ENCODE measurements at regions not wholly inside any gene's neighbourhood (a gene's known extent, or its start where the extent isn't known, plus 50 kb on each side); places are given as distances from the start of the nearest gene placed in this dataset.
"Not testable (repeated sequence)": the region's sequence is repeated elsewhere in the genome, so short reads cannot be mapped to it uniquely, and the experiment has no call there.

GRCh38 chr7:119711104-119711503, 561.9 kb upstream of the KCND2 start:
- DNase-seq (ENCODE audit: low spot score), result no peak

- no peak for DNase-seq (ENCODE audit: low spot score)
Observed at GRCh38 chr7:119712886-119713462, 560.0 kb upstream of the KCND2 start.

- DNase-seq (ENCODE audit: low spot score), result no peak
Observed at GRCh38 chr7:119713606-119714005, 559.4 kb upstream of the KCND2 start.

- peak; percentile 88 for DNase-seq (ENCODE audit: low spot score)
Observed at GRCh38 chr7:119720541-119720940, 552.4 kb upstream of the KCND2 start.

- DNase-seq (ENCODE audit: low spot score), result no peak
Observed at GRCh38 chr7:119724041-119724792, 548.8 kb upstream of the KCND2 start.

- DNase-seq (ENCODE audit: low spot score), result no peak
Observed at GRCh38 chr7:119733127-119733879, 539.7 kb upstream of the KCND2 start.

- no peak for DNase-seq (ENCODE audit: low spot score)
Observed at GRCh38 chr7:119737390-119737789, 535.6 kb upstream of the KCND2 start.

- not testable (repeated sequence) for DNase-seq (ENCODE audit: low spot score)
Observed at GRCh38 chr7:119745280-119745679, 527.7 kb upstream of the KCND2 start.

- DNase-seq (ENCODE audit: low spot score), result no peak
Observed at GRCh38 chr7:119748251-119748860, 524.6 kb upstream of the KCND2 start.

- no peak for DNase-seq (ENCODE audit: low spot score)
Observed at GRCh38 chr7:119748991-119749390, 524.0 kb upstream of the KCND2 start.

- no peak for DNase-seq (ENCODE audit: low spot score)
Observed at GRCh38 chr7:119756687-119757086, 516.3 kb upstream of the KCND2 start.

- DNase-seq (ENCODE audit: low spot score), result no peak
Observed at GRCh38 chr7:119758254-119758653, 514.7 kb upstream of the KCND2 start.

GRCh38 chr7:119761776-119762175, 511.2 kb upstream of the KCND2 start:
- DNase-seq (ENCODE audit: low spot score), result no peak

- DNase-seq (ENCODE audit: low spot score), result no peak
Observed at GRCh38 chr7:119782286-119782685, 490.7 kb upstream of the KCND2 start.

- DNase-seq (ENCODE audit: low spot score), result no peak
Observed at GRCh38 chr7:119783799-119784198, 489.2 kb upstream of the KCND2 start.

- no peak for DNase-seq (ENCODE audit: low spot score)
Observed at GRCh38 chr7:119802147-119802546, 470.8 kb upstream of the KCND2 start.

- no peak for DNase-seq (ENCODE audit: low spot score)
Observed at GRCh38 chr7:119825091-119825655, 447.8 kb upstream of the KCND2 start.

GRCh38 chr7:119826547-119826946, 446.4 kb upstream of the KCND2 start:
- no peak for DNase-seq (ENCODE audit: low spot score)

GRCh38 chr7:119838444-119838843, 434.5 kb upstream of the KCND2 start:
- DNase-seq (ENCODE audit: low spot score), result no peak

GRCh38 chr7:119842337-119842736, 430.6 kb upstream of the KCND2 start:
- DNase-seq (ENCODE audit: low spot score), result no peak

GRCh38 chr7:119842786-119843185, 430.2 kb upstream of the KCND2 start:
- DNase-seq (ENCODE audit: low spot score), result no peak

GRCh38 chr7:119861385-119861784, 411.6 kb upstream of the KCND2 start:
- no peak for DNase-seq (ENCODE audit: low spot score)
